ENCODE measurements at regions not wholly inside any gene's neighbourhood (a gene's known extent, or its start where the extent isn't known, plus 50 kb on each side); places are given as distances from the start of the nearest gene placed in this dataset.
"Not testable (repeated sequence)": the region's sequence is repeated elsewhere in the genome, so short reads cannot be mapped to it uniquely, and the experiment has no call there.

DNA sequence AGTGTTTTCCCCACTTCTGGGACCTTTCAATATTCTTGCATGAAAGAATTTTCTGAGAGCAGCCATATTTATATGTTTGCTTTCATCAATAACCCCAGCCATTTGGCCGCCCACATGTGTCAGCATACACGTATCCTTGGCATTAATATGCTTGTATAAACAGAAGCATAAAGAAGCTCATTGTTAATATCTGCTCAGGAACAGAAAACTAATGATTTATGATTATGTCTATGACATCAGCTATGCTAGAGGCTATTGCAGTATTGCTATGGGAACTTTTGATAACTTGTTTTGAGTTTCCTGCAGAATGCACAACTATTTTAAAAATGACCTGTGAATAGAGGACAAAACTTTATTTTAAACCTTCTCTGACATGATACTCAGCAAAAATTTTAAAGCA lies 300.9 kb upstream of the MTPN start:
- Histone ChIP-seq H3K4me3 (no peak overlapping the region), H3K27ac (no peak overlapping the region)

DNA sequence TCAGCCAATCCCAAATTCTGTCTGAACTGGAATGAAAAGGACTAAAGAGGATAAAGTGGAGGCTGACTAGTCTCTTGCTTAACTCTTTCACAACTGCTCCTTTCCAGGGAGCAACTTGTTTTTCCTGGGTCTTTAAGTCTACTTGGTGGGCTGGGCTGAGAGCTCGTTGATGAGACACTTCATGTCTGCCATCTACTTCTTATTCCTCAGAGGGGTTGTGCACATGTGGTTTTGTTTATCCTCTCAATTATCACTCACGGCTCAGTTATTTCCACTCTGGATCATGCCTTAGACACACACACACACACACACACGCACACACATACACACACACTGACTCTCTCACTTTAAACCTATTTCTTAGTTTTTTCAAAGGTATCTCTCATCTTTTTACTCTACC lies 298.6 kb upstream of the MTPN start:
- no peak overlapping the region for H3K4me3 ChIP-seq
- no peak overlapping the region for H3K27ac ChIP-seq

- H3K4me3 ChIP-seq = no peak overlapping the region
- H3K27ac ChIP-seq = no peak overlapping the region
Observed at GRCh38 chr7:136274636-136275345, 297.6 kb upstream of the MTPN start.

GRCh38 chr7:136272934-136273333 lies 295.8 kb upstream of the MTPN start:
- H3K27ac ChIP-seq = no peak overlapping the region
- no peak overlapping the region for H3K4me3 ChIP-seq

- Histone ChIP-seq H3K4me3 (no peak overlapping the region), H3K27ac (no peak overlapping the region)
Observed at GRCh38 chr7:136267822-136268221, 290.7 kb upstream of the MTPN start.

DNA sequence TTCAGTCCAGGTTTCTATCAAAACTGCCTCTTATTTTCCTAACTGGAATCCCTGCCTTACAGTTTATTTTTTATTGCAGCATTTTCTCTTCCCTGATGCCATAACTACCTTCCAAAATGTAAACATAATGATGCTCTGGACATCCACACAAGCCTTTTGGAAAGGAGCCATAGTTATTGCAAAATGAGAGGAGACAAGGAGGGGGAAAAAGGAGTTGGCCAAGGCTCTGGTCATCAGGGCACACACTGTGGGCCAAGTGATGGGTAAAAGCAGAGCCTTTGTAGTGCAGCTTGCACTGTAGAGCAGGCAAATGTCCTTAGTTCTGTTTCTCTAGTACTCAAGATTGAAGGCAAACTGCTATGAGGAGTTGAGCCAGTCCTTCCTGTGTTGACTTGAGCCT lies 289.3 kb upstream of the MTPN start:
- H3K27ac ChIP-seq = no peak overlapping the region
- H3K4me3 ChIP-seq = no peak overlapping the region

DNA sequence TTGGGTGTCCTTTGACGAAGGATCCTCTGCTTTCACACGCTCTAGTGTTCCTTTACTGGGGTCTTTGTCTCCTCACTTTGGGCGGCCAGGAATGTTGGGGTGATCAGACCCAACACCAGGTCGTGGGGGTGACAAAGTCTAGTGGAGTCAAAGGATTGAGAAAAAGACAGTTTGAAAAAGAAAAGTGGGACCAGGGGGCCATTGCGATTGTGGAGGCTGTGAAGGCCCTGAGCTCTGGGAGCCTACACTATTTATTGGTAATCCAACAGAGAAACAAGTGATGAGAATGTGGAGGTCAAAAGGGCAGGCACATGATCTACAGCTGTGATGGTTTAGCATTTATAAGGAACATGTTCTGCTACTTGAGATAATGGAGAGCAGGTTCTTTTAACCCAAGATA lies 287.1 kb upstream of the MTPN start:
- not testable (repeated sequence) for H3K27ac ChIP-seq, H3K4me3 ChIP-seq

DNA sequence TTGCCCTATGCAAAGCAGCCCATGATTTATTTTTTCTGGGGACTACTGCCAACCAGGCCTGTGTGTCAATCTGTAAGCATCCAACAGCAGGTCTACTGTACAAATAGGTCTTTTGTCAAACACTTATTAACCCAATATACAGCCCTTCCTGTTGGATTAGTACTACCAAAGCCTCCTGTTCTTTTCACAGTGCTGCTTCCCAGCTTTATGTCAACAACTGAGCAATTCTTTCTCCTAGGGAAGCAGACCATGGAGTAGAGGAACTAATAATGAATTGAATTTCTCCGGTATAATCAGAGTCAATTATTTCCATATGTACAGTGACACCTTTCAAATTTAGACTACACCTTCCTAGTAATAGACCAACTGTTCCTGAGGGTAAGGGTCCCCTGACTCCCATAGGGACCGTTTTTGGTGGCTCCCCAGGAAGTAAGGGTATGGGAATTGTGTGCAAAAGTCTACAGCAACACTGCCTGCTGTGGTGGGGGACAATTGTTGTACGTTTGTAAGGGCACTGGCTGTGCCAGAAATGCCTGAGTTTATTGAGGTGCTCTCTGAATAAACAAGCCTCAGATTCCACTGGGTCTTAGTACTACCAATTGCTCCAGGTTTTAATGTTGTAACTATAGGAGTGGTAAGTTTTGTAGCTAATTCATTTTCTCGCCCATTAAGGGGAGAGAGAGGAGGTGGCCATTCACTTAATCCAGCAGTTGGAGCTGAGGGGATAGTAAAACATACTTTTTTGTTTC lies 286.1 kb upstream of the MTPN start:
- H3K4me3 ChIP-seq = not testable (repeated sequence)

GRCh38 chr7:136260591-136260990 lies 283.4 kb upstream of the MTPN start:
- not testable (repeated sequence) for H3K27ac ChIP-seq

More for the DNA sequence above, 286.1 kb upstream of the MTPN start:
- not testable (repeated sequence) for H3K27ac ChIP-seq

DNA sequence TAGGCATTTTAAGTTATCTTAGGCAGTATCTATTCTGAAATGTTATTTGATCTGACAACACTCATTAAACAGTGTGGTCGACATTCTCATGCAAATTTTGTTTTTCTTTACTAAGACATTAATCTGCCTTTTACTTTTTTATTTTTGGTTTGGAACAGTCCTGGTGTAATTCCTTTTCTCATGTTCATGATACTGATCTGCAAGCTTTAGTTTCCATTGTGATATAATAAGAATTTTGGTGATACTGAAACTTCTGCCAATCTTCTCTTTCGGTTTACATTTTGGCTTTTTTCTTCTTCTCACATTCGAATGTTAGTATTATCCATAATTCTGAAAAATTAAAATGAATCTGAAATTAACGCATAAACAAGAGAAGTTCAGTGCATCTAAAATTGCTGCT lies 281.9 kb upstream of the MTPN start:
- H3K4me3 ChIP-seq = no peak overlapping the region

More at GRCh38 chr7:136260591-136260990, 283.4 kb upstream of the MTPN start:
- H3K4me3 ChIP-seq = not testable (repeated sequence)

DNA sequence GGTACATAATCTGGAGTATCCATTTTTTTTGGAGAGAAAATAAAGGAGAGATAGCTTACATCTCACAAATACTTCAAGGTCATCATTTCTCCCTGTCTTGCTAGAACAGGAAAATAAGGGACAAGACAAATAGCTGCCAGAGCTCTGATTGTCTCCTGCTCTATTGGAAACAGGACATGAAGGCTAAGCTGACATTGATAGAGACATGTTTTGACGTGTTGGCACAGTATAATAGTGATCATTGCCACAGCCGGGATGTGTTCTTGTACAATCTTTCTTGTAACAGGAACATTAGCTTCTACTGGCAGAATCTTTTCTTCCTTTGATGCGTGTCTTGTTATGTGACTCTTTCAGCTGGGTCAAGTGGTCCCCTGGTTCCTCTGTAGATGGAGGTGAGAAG lies 279.3 kb upstream of the MTPN start:
- Histone ChIP-seq H3K27ac (no peak overlapping the region), H3K4me3 (no peak overlapping the region)

More for the DNA sequence above, 281.9 kb upstream of the MTPN start:
- H3K27ac ChIP-seq = no peak overlapping the region

GRCh38 chr7:136254148-136254547 lies 277.0 kb upstream of the MTPN start:
- Histone ChIP-seq H3K27ac (no peak overlapping the region), H3K4me3 (no peak overlapping the region)

- Histone ChIP-seq H3K27ac (no peak overlapping the region), H3K4me3 (no peak overlapping the region)
Observed at GRCh38 chr7:136251826-136252225, 274.7 kb upstream of the MTPN start.

DNA sequence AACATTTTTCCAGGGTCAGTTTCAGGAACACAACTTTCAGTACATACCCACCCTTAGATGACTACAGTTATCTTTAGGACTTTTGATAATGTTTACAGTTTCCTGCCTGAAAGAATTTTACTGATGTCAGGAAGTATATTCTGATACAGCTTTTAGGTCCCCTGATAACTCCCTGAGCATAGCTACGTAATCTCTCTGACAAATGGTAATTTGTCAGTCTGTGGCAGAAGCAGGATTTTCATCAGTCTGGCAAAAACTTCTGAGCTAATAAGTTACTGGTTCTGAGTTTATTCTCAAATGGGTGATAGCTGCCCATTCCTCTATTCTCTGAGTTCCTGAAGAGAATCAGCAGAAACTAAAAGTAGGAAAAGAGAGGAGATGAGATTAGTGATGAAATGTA lies 270.1 kb upstream of the MTPN start:
- H3K4me3 ChIP-seq = no peak overlapping the region
- no peak overlapping the region for H3K27ac ChIP-seq

- no peak overlapping the region for H3K27ac ChIP-seq
- H3K4me3 ChIP-seq = no peak overlapping the region
Observed at GRCh38 chr7:136245327-136246004, 268.3 kb upstream of the MTPN start.

DNA sequence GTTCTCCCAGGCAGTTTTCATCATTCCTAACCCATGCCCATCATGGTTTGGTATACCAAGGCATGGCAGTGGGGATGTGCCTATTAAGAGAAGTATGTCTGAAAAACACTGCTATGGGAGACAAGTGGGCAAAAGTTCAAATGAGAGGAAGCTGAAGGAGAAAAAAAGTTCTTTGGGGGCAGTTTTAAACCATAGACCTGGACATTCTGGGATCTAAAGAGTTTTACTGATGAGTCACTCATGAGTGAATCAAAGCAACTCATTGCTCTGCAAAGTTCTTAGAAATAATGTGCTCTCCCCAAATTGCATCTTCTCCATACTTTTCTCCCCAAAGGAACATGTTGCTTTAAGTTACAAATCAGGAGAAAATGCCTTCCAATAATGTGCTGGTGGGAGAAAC lies 256.9 kb upstream of the MTPN start:
- Histone ChIP-seq H3K4me3 (no peak overlapping the region), H3K27ac (no peak overlapping the region)

DNA sequence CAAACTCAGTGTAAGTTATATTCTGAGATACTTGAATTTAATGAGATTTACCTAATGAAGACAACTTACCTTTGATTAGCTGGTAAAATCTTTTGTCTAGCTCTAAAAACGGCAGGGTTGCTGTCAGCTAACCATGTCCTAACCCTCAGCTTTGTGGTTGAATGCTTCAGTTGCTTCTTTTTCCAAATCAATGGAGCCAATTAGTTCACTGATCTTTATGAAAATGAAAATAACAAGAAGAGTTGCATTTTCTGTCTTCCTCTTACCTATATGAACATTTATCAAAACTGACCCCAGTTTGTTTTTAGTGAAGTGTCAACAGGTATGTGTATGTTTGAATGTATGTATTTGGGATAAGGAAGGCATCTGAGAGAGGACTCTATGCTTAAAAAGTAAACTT lies 253.1 kb upstream of the MTPN start:
- Histone ChIP-seq H3K27ac (no peak overlapping the region), H3K4me3 (no peak overlapping the region)

GRCh38 chr7:136229790-136230189 lies 252.6 kb upstream of the MTPN start:
- Histone ChIP-seq H3K27ac (no peak overlapping the region), H3K4me3 (no peak overlapping the region)

- no peak overlapping the region for H3K27ac ChIP-seq
- H3K4me3 ChIP-seq = no peak overlapping the region
Observed at GRCh38 chr7:136228171-136228570, 251.0 kb upstream of the MTPN start.

- Histone ChIP-seq H3K27ac (no peak overlapping the region), H3K4me3 (no peak overlapping the region)
Observed at GRCh38 chr7:136214356-136214755, 237.2 kb upstream of the MTPN start.

DNA sequence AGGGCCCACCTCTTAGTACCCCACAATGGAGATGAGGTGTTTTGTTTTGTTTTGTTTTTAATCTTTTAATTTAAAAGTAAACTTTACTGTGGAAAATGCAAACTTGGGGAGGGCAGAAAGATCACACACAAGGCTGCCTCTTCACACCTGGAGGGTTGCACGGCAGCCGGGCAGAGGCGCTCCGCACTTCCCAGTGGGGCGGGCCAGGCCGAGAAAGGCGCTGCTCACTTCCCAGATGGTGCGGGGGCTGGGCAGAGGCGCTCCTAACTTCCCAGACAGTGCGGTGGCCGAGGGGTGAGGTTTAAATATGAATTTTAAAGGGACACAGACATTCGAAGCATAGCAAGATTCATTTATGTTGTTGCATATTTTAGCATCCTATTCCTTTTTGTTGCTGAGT lies 235.9 kb upstream of the MTPN start:
- Histone ChIP-seq H3K27ac (no peak overlapping the region), H3K4me3 (no peak overlapping the region)

Measured in skin epidermis (tissue), 12 donors.